ENCODE measurements at regions not wholly inside any gene's neighbourhood (a gene's known extent, or its start where the extent isn't known, plus 50 kb on each side); places are given as distances from the start of the nearest gene placed in this dataset.

- TF ChIP-seq CTCF (IDR thresholded peaks at IDR 0.05) (no peak), POLR2AphosphoS5 (IDR thresholded peaks at IDR 0.05) (no peak), POLR2A (IDR thresholded peaks at IDR 0.05) (no peak)
Observed at GRCh38 chr13:67343777-67344176, 113.6 kb upstream of the PCDH9 start.

Data from sigmoid colon (tissue), 4 donors.